ENCODE measurements at regions not wholly inside any gene's neighbourhood (a gene's known extent, or its start where the extent isn't known, plus 50 kb on each side); places are given as distances from the start of the nearest gene placed in this dataset.

DNA sequence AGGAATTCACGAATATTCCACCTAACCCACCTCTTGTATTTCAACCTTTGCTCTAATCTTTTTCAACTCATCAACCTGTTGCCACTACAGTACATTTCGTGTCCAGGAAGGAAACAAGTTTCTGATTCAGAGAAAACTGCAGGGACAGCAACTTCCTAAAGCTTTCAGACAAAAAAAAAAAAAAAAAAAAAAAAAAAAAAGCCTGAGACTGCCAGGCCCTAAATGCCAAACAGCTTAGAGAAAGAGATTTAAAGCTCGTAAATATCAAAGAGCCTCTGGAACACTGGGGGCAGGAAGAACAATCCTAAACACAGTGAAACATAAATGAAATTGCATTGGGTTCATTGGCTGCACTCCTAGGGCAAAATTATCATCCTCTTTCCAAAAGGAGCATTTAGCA is 411.2 kb upstream of the SPTLC3 start:
- no peak for DNase-seq

DNA sequence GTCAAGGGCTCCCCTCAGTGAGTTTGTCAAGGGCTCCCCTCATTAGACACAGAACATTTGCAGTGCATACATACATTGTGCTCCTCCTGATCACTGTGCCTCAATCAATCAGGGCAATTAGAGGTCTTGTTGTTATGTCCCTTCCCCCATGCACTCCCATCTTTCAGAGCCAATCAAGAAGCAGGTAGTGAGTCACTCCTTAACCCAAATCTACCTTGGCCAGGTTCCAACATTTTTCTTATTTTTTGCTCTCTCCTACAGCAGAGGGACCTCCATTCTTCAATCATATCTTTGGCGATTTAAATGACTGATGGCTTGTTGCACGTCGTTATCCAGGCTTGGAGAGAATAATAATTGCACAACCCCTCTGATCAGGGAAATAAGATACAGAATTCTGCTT is 409.9 kb upstream of the SPTLC3 start:
- DNase-seq, result no peak

DNA sequence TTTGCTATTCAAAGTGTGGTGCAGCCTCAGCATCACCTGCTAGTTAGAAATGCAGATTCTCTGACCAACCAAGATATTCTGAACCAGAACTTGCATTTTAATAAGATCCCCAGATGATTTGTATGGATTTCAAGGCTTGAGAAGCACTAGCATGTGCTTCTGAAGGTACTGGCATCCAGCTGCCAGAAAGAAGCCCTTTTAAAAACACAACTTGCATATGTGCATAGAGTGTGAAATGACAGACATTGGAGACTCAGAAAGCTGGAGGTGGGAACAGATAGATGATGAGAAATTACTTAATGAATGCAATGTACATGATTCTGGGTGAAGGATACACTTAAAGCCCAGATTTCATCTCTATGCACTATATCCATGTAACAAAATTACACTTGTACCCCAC is 409.3 kb upstream of the SPTLC3 start:
- no peak for DNase-seq

DNA sequence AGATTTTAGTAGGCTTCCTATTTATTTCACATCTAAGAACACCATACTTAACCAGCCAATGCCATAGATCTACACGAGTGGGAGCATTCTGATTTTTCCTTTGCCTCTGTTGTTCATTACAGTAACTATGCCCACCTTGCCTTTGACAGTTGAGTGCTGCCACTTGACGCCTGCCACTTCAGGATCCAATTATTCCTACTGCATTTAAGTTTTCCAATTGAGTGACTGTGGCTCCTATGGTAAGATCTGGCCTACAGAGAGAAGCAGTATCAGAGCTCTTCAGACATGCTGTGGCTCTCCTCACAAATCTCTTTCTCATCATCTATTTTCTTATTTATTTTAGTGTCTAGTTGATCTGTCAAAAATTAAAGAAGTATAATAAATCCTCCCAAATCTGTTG is 403.0 kb upstream of the SPTLC3 start:
- no peak for DNase-seq

DNA sequence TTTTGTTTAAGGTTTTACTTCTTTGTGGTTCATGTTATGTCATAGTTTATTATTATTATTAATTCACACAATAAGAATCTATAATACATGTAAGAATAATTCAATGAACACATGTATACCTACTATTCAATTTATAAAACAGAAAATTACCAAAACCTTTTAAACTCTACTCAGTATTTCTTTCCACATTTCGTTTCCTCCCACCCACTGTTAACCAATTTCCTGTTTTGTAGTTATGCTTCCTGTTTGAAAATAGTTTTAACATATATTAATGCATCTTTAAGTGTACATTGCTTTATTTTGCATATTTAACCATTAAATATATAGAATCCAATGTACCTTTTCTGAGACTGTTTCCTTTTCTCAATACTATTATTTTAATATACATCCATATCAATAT is 397.9 kb upstream of the SPTLC3 start:
- no peak for DNase-seq

DNA sequence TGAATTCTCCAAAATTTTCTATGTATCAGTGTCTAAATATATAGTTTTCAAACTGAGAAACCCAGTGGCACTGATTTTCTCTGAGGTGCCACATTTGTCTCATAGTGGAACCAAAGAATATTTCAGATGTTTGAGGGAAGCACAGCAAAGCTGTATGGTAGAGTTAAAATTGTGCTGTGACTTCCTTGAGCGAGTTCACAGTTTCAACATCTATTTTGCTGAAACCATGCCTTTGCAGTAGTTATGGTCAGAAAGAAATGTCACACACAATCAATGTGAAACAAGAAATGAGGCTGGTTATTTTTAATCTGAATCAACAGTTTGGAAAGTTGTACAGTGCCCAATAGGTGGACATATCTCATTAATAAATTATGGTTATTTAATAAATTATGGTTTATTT is 394.0 kb upstream of the SPTLC3 start:
- DNase-seq, result no peak

DNA sequence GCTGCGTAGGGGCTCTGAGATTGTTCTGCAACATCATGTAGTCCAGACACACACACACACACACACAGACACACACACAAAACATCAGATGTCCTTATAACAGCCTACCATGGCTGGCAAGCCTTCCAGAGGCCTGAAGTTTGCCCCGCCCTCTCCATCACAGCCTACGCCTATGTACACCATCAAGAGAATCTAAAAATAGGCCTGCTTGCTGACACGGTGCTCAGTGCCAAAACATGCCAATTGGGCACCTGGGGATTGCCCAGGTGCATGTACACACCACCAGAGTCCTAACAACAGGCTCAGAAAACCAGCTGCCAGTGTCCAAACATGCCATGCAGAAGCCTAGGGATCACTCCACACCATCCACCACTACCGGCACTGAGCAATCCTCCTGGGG is 391.7 kb upstream of the SPTLC3 start:
- no peak for DNase-seq

DNA sequence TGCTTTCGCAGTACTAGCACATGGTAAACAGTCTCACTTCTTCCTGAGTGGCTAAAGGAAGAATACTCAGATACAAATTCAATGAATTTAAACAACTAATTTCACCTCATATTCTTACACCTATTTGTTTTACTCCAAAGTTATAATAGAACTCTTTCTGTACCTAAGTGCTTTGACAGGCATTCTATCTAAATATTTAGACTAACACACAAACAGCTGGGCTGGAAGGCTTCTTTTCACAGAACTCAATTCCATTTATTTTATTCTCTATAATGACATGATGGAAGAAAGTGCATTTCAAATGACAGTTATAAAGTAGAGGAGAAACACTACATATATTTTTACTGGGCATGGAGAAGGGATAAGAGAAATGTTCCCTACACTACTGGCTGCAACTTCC is 384.9 kb upstream of the SPTLC3 start:
- no peak for DNase-seq

DNA sequence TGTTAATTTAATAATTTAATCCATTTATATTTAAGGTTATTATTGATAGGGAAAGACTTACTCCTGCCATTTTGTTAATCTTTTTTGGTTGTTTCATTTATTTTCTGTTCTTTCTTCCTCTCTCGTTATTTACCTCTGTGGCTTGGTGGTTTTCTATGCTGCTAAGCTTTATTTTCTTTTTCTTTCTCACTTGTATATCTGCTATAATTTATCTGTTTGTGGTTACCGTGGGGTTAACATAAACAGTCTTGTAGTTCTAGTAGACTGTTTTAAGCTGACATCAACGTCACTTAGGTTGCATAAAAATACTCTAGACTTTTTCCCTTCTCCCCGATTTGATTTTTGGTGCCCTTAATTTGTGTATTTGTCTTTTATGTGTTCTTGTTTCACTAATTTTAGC is 381.3 kb upstream of the SPTLC3 start:
- DNase-seq, result no peak

DNA sequence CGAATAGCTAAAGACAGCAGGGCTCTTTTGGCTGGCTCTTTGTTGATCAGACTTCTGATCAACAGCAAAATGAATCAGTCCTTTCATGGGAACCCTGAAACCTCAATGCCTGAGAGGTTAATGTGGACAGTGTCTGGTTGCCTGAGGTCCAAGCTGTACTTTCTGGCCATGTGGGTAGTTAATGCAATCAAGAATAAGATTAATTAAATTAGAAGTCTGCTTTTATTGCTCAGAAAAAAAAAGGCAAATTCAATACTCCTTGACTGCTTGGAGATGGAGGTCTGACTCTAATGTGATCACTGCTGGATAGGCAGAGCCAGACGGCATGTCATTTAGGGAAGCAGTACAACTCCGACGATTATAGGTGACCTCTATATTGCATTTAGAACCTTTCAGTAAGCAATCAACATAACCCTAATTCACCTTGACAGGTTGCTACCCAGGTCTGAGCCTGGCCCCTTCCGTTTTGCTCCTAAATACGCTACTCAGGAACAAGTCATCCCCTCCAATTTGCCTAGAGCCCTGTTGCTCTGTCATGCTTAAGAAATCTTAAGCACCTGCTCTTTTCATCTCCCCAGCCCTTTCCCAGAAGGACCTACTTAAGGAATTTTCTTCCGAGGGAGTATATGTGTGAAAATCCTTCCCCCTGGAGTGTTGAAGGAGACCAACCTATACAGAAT is 370.0 kb upstream of the SPTLC3 start:
- no peak for DNase-seq

DNA sequence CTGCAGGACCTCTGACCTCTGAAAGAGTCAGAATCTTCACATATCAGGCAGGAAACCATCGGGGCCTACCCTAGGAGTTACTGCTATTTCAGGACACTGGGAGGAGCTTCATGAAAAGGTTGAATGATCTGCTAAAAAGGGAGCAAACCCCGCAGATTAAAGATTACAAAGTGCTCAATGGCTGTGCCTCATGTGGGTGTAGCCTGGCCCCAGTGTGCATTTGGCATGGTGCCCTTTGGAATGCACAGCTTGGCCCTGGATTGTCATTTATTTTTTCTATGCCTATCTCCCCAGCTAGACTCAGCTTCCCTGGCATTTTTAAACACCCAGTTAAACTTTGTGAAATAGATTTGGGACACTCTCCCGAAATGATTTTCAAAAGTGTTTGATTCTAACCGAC is 368.5 kb upstream of the SPTLC3 start:
- no peak for DNase-seq

DNA sequence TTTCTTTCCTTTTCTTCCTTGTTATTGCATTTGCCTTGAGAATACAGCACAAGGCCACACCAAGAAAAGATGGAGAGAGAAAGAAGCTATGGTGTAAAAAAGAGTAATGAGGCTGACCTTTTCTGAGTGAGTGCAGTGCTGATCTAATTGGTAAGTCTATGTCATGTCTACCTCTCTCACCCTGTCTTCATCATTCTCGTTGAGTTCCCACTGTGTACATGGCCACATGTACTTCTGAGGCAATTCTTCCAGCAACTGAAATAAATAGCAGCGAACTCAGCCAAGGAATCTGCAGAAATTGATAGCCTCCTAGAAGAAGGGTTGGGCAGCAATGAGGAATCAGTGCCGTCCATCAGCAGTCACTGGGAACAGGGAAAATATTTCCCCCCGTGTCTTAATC is 367.2 kb upstream of the SPTLC3 start:
- DNase-seq, result no peak

DNA sequence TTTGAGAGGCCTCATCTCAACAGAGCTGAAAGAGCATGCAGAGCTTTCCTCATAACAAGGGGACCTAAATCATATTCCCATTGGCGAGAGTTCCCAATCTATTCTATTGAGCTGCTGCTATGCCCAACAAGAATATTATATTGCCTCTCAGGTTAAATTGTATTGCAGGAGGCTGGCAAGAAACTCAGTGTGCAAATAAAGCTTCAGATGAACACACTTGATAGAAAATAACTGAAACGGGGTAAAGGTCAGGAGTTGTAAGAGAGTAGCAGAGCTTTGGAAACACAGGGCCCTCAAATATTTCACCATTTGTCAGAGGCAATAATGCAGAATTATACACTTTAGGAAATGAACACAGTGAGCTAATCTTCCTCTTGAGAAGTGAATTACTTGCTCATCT is 364.3 kb upstream of the SPTLC3 start:
- DNase-seq, result no peak

DNA sequence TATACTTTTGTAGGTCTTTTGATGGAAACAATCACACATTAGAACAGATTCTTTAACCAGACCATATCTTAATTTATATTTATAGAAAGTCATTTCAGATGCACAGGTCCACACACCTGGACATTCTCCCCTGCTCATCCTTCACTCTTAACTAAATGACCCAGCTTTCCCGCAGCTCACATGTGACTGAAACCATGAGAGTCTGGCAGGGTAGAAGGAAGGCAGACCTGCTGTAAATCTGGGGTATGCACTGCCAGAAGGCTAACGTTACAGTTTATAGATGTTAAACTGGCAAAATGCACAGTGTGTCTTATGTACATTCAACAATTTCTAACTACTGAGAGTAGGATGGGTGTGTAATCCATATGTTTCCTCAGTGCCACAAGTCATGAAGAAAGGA is 359.5 kb upstream of the SPTLC3 start:
- no peak for DNase-seq

DNA sequence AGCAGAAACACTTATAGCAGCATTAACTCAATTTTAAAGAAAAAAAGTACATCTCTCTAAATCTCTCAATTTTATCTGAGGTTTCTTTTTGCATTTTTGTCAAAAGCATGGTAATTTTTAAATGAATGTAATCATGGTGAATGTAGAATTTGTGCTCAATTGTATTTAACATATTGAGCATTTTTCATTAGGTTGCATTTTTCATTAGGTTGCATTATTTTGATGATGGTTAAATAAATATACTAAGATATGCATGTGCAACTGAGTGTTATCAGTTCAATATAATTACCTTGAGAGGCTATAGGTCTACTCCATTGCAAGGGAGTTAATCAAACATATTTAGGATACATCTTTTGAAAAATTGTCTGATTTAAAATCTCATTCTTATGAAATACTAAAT is 355.1 kb upstream of the SPTLC3 start:
- no peak for DNase-seq

DNA sequence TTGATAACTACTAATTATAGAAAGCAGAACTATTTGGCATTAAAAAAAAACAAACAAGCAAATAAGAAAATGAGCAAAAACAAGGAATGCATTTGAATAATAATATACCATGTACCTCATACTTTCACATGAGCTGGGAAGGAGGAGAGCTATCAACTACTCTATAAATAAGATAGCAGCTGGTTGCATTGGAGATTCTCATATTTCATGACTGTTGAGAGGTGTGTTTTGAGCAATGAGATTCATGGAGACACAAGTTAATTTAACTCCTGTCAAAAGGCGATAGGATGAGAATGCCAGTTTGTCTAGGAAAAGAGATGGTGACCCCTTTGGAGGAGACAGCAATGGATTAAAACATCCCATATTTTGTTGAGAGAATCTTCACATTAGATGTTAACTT is 348.8 kb upstream of the SPTLC3 start:
- DNase-seq, result no peak

DNA sequence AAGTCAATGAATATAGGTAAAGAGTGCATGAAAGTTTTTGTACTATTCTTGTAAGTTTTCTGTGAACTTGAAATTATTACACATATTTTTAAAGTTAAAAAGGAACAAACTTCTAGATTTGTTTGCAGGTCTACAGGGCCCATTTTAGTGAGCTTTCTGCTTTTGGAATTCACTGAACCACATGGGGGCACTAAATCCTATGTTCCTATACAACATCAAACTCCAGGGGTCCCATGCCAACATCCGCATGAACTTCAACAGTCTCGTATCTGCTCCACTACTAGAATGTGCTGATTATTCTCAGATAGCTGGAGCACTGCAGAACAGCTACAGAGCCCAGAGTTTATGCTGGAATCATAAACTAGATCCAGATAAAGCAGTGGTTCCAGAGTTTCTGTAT is 347.9 kb upstream of the SPTLC3 start:
- DNase-seq, result no peak

DNA sequence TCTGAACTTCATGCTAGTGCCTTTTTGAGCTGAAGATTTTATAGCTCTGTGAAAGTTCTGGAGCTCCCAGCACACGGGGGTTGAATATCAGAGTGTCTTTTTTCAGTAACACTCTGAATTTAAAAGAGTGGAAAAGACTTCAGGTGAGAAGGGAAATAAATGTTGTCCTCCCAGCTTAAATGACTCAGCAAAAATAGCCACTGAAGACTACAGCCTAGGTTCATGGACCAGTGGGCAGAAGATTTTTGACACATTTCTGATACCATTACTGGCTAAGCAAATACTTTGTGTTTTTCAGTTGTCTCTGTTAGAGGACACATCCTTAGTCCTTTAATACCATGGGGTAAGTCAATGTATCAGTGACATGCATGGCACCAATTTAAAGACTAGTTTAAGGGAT is 338.5 kb upstream of the SPTLC3 start:
- DNase-seq, result no peak

DNA sequence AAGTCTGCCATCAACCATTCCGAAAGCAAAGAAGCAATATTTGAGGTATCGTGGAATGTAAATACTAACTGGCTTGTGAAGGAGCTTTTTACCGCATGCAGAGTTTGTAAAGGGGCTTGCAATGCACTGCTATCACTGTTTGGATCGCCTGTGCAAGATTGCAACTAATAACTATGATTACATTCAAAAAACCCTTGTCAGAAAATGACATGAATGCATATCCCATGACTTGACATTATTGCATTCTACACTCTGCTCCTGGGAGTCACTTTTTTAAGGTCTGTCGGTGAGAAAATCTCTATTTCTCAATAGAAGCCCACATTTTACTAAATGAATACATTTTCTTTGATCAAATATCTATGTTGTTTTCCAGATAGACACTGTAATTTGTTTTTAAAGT is 335.4 kb upstream of the SPTLC3 start:
- no peak for DNase-seq

DNA sequence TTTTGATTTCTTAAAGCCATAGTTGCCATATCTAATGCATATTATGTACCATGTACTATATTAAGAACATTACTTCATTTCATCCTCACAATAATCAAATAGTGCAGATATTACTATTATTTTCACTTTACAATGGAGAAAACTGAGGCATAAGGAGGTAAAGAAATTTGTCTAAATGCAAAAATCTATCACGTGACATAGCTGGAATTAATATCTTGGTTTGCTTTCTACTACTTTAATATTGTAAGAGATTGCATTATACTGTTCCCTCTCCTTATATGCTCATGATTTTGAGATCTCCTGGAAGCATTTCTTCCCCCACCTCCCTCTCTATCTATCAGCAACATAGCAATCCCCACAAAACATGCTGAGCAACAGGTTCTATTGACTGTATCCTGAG is 330.8 kb upstream of the SPTLC3 start:
- no peak for DNase-seq

DNA sequence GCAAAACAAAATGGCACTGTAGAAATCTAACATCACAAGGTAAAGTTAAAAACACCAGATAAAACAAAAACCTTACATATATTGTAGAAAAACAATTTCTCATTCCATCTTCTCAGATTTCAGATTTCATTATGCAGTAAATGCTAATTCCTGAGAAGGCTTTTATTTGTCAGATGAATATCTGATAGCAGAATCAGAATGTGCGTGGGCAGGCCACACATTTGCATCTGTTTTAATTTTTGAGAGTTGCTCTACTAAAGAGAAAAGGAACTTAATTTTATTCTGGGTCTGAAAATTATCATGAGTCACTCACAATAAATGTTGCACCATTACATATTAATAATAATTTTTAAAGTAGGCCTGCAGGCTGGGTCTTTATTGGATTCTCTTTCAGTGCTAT is 329.3 kb upstream of the SPTLC3 start:
- DNase-seq, result no peak

DNA sequence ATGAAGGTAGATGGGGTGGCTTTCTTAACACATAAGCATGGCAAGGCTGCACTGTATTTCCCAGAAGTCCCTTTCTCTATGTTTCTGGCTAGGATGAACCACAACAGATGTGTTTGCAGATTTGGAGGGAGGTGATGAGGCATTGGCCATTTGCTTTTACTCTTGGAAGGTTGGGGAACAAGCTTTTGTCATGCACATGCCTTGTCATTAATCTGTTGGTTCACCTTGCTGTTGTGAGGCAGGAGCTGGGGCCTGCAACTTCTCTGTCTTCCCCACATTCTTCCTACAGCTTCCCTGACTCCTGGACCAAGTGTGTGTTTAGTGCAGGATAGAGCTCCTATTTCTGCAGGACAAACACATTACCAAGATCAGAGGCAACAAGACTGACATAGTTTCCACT is 326.2 kb upstream of the SPTLC3 start:
- no peak for DNase-seq

DNA sequence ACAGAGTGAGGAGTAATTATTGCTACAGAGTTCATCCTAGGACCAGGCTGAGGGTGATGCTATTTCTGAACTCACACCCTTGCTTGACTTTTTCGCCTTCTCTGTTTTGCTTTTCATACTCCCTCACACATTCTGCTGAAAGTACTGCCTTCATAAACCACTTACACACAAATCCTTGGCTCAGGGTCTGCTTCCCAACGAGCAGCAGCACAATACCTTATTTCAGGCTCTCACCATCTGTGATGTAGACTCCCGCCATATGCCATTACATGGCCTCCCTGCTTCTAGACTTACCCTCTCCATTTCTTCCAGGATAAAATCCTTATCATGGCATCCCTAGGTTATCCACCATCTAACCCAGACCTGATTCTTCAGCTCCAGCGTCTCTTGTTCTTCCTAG is 321.3 kb upstream of the SPTLC3 start:
- DNase-seq, result no peak

DNA sequence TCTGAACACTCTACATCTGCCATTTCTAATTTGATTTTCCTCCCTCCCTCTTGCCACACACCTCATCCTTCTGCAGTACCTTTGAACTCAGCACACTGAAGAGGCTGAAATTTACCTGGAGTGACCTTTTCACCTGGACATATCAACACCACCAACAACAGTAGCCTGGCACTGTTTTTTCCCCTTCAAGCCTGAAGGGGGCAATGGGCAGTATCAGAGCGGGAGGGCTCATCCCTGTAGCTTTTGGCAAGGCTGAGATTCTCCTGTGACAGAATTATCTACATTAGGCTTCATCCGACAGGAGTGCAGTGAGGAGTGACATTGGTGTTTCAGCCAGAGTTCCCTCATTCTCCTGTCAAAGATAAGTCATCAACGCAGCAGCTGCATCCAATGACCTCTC is 312.8 kb upstream of the SPTLC3 start:
- DNase-seq, result no peak

DNA sequence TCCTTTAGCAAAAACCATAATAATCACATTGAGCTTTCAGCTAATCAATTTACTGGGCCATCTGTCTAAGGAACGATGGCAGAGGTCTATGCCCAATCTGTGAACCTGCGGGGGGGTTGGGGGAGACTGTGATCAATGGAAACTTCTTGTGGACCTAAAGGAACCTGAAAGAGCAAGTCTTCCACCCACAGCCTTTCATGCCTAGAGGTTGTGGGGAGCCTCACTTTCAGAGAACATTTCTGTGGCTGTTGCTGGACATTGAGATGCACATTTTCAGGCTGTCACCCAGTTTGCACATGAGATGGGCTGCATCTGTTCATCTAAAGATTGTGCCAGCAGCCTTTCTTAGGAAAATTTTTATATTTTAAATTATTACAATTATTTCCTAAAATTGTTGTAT is 310.0 kb upstream of the SPTLC3 start:
- no peak for DNase-seq

Data from right forelimb (tissue), 1 donor.